ENCODE measurements at regions not wholly inside any gene's neighbourhood (a gene's known extent, or its start where the extent isn't known, plus 50 kb on each side); places are given as distances from the start of the nearest gene placed in this dataset.
"Not testable (repeated sequence)": the region's sequence is repeated elsewhere in the genome, so short reads cannot be mapped to it uniquely, and the experiment has no call there.

GRCh38 chr1:108380059-108380832, 69.9 kb upstream of the NBPF6 start:
- TF ChIP-seq CTCF (tag by site-specific recombination; IDR thresholded peaks at IDR 0.05); ZNF777 (tag by site-specific recombination; IDR thresholded peaks at IDR 0.05; ENCODE audit: borderline replicate concordance); ZNF239 (tag by site-specific recombination; IDR thresholded peaks at IDR 0.05): not testable (repeated sequence)

Measured in HEK293 (cell line).